GM21447 (cell line): ENCODE measurements at regions not wholly inside any gene's neighbourhood (a gene's known extent, or its start where the extent isn't known, plus 50 kb on each side); places are given as distances from the start of the nearest gene placed in this dataset.

Experiments used
- ATAC-seq: cut with Tn5 transposase; IDR thresholded peaks from one replicate; pipeline ENCODE4 v1.9.1; 2021; ENCODE audit not compliant: unreplicated experiment

DNA sequence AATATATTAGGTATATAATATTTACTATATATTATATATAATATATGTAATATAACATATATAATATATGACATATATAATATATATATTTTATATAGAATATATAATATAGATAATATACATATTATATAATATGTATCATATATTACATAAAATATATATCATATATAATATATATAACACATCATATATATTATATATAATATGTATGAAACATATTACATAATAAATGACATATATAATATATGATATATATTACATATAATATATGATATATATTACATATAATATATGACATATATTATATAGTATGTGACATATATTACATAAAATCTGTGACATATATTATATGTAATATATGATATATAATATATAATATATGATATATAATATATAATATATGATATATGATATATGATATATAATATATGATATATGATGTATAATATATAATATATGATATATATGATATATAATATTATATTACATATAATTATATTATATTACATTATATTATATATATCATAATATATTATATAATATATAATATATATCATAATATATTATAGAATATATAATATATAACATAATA, 119.5 kb upstream of the RIMBP3 start:
- ATAC-seq: no peak

GRCh38 chr22:18730410-18730809, 118.7 kb upstream of the RIMBP3 start:
- peak; percentile 100 for ATAC-seq
